Heart left ventricle (tissue), 16 donors: ENCODE measurements at regions not wholly inside any gene's neighbourhood (a gene's known extent, or its start where the extent isn't known, plus 50 kb on each side); places are given as distances from the start of the nearest gene placed in this dataset.

Experiments
- ATAC-seq, 4 donors: fragments of 200-7000 bp; cut with Tn5 transposase; one replicate each; pipeline ENCODE4 v1.9.1; 2020 to 2022; ENCODE audit warnings: moderate library complexity in 4 of 4, mild to moderate bottlenecking in 3 of 4, moderate number of reproducible peaks in 1 of 4
- DNase-seq, 5 donors: peaks; one replicate each; pipeline ENCODE4 v3.0.0-alpha.2; 2020
- H3K27ac ChIP-seq, 12 donors: fragments of 200-600 bp; sonication (generic) in 4 of 12; one replicate each; pipeline versions ENCODE4 v1.5.0 to v1.8.0; 2016 to 2022; ENCODE audit warnings: mild to moderate bottlenecking in 2 of 12
- H3K27me3 ChIP-seq, 9 donors: fragments of 200-600 bp; sonication (generic) in 2 of 9; one replicate each; pipeline versions ENCODE4 v1.5.1 to v1.8.0; 2016 to 2022; ENCODE audit warnings: mild to moderate bottlenecking in 3 of 9
- H3K36me3 ChIP-seq, 9 donors: fragments of 200-600 bp; sonication (generic) in 2 of 9; one replicate each; pipeline versions ENCODE4 v1.5.0 to v1.8.0; 2018 to 2022; ENCODE audit warnings: mild to moderate bottlenecking in 2 of 9
- H3K4me1 ChIP-seq, 12 donors: fragments of 200-600 bp; sonication (generic) in 4 of 12; one replicate each; pipeline versions ENCODE4 v1.5.0 to v1.8.0; 2016 to 2022; ENCODE audit warnings: mild to moderate bottlenecking in 3 of 12
- H3K4me3 ChIP-seq, 12 donors: fragments of 200-600 bp; sonication (generic) in 4 of 12; one replicate each; pipeline versions ENCODE4 v1.5.0 to v1.8.0; 2017 to 2022; ENCODE audit warnings: mild to moderate bottlenecking in 9 of 12, moderate library complexity in 4 of 12
- H3K9me3 ChIP-seq, 12 donors: fragments of 200-600 bp; sonication (generic) in 4 of 12; one replicate each; pipeline versions ENCODE4 v1.5.0 to v1.8.0; 2016 to 2022; ENCODE audit warnings: mild to moderate bottlenecking in 1 of 12
- CTCF ChIP-seq, 12 donors: fragments of 200-600 bp; sonication (generic) in 4 of 12; IDR thresholded peaks; one replicate each; pipeline versions ENCODE4 v1.5.0 to v1.8.0; 2018 to 2022; ENCODE audit warnings: antibody characterized with exemption in 12 of 12, mild to moderate bottlenecking in 5 of 12
- POLR2A ChIP-seq, 2 donors: fragments of 450-650 bp; IDR thresholded peaks; one replicate each; pipeline ENCODE4 v1.6.1; 2017; ENCODE audit warnings: antibody characterized with exemption in 2 of 2, mild to moderate bottlenecking in 2 of 2, moderate library complexity in 2 of 2
- WGBS, 4 donors: extraction: QIAGEN DNeasy Blood & Tissue Kit in 2 of 4; methylation state at CpG; one replicate each; pipeline versions ENCODE4 v1.1.5 to v1.1.7; 2013 to 2018; 5-methylcytosine and 5-hydroxymethylcytosine counted together
- intact Hi-C, 10 donors: fragments of 100-400 bp; cut with DNase I; formaldehyde crosslinking; loops; one replicate each; pipeline versions ENCODE4 v1.11.1 to v1.14.2; 2022
- donor health status: ischemic (EF 13 %, LVEDD 7.1; RV severe dilation, severe dysfunction).
- donor health status: healthy with polysubstance abuse.
- donor health status: DM: no; HTN: yes; CAD: no.
- donor health status: DM: no; HTN: no; CAD: no.
- donor health status: ischemic (EF 25% LVEDD 6.9; RV normal size, moderate dysfunction).
- donor health status: ischemic (EF 25% LVEDD 5.7; RV mildly dilated, moderate dysfunction).
- donor health status: healthy.
- donor health status: DM: yes; HTN: yes; CAD: no.
- donor health status: ischemic (EF 35%, LVEDD 5.7; RV mildly dilated, moderate dysfunction).
- donor health status: nonischemic (EF 11% LVEDD 7.7; RV severe dilation, severe dysfunction).
- donor health status: DM: yes; HTN: yes; CAD: no.
- donor health status: PGD.
- donor health status: ischemic (EF 29% LVEDD 5.4; RV normal size, mild dysfunction).
- donor health status: nonischemic (EF 23%, LVEDD 6.1; RV moderate dilation, normal function).

GRCh38 chr4:124183926-124184325 is 528.6 kb downstream of the ANKRD50 start:
- ATAC-seq (no peak), DNase-seq (no peak)
- no peak overlapping the region for H3K4me3 ChIP-seq
- H3K27ac ChIP-seq, result no peak overlapping the region
- TF ChIP-seq POLR2A (IDR thresholded peaks at IDR 0.05), result no peak
- H3K4me1 ChIP-seq, result no peaks in the 10 kb centered on the region
- no peaks in the 10 kb centered on the region for H3K27me3 ChIP-seq
- no peaks in the 10 kb centered on the region for H3K36me3 ChIP-seq
- intact Hi-C loops, result no loop called here
- H3K9me3 ChIP-seq, result no peaks in the 10 kb centered on the region

GRCh38 chr4:124184792-124185191 is 527.7 kb downstream of the ANKRD50 start:
- no peaks in the 10 kb centered on the region for H3K9me3 ChIP-seq
- no peak for DNase-seq
- ATAC-seq, result no peak
- WGBS, 4 donors, result 95 to 98% (median 97%) methylated on average over 1 of the region's 1 CpG
- no peaks in the 10 kb centered on the region for H3K4me1 ChIP-seq
- TF ChIP-seq POLR2A (IDR thresholded peaks at IDR 0.05), result no peak
- TF ChIP-seq CTCF (IDR thresholded peaks at IDR 0.05), result no peak
- H3K27me3 ChIP-seq, result no peaks in the 10 kb centered on the region
- H3K36me3 ChIP-seq, result no peaks in the 10 kb centered on the region
- intact Hi-C loops, result no loop called here
- no peak overlapping the region for H3K4me3 ChIP-seq
- no peak overlapping the region for H3K27ac ChIP-seq

- WGBS, 4 donors, result 80 to 87% (median 87%) methylated on average over 2 of the region's 2 CpGs
- ATAC-seq (no peak), DNase-seq (no peak)
- no peak overlapping the region for H3K4me3 ChIP-seq
- H3K9me3 ChIP-seq, result peaks cover 0 to 24% (median 14%) of the 10 kb centered on the region in 12 donors
- H3K27me3 ChIP-seq, result no peaks in the 10 kb centered on the region
- H3K27ac ChIP-seq, result no peak overlapping the region
- no peaks in the 10 kb centered on the region for H3K4me1 ChIP-seq
- intact Hi-C loops, result no loop called here
- H3K36me3 ChIP-seq, result no peaks in the 10 kb centered on the region
- TF ChIP-seq CTCF (IDR thresholded peaks at IDR 0.05) (no peak), POLR2A (IDR thresholded peaks at IDR 0.05) (no peak)
Measured at GRCh38 chr4:124188595-124188994, 523.9 kb downstream of the ANKRD50 start.

GRCh38 chr4:124189545-124189944 is 523.0 kb downstream of the ANKRD50 start:
- H3K27ac ChIP-seq, result peak overlapping the region in 1 of 12 donors; percentile 27
- ATAC-seq, result no peak
- intact Hi-C loops, result no loop called here
- H3K4me3 ChIP-seq, result no peak overlapping the region
- peaks cover 0 to 30% (median 16%) of the 10 kb centered on the region in 12 donors for H3K9me3 ChIP-seq
- DNase-seq, result no peak
- WGBS, 4 donors, result 79 to 91% (median 85%) methylated on average over 1 of the region's 1 CpG
- no peaks in the 10 kb centered on the region for H3K27me3 ChIP-seq
- TF ChIP-seq CTCF (IDR thresholded peaks at IDR 0.05) (no peak), POLR2A (IDR thresholded peaks at IDR 0.05) (no peak)
- no peaks in the 10 kb centered on the region for H3K36me3 ChIP-seq
- H3K4me1 ChIP-seq, result no peaks in the 10 kb centered on the region

GRCh38 chr4:124191329-124191728 is 521.2 kb downstream of the ANKRD50 start:
- H3K27me3 ChIP-seq, result no peaks in the 10 kb centered on the region
- H3K36me3 ChIP-seq, result no peaks in the 10 kb centered on the region
- H3K9me3 ChIP-seq, result peaks cover 0 to 32% (median 16%) of the 10 kb centered on the region in 12 donors
- 68 to 90% (median 82%) methylated on average over 1 of the region's 1 CpG for WGBS, 4 donors
- TF ChIP-seq POLR2A (IDR thresholded peaks at IDR 0.05) (no peak), CTCF (IDR thresholded peaks at IDR 0.05) (no peak)
- H3K4me3 ChIP-seq, result no peak overlapping the region
- DNase-seq (no peak), ATAC-seq (no peak)
- H3K4me1 ChIP-seq, result no peaks in the 10 kb centered on the region
- peak overlapping the region in 1 of 12 donors; percentile 19 for H3K27ac ChIP-seq
- intact Hi-C loops, result no loop called here
